ENCODE measurements at regions not wholly inside any gene's neighbourhood (a gene's known extent, or its start where the extent isn't known, plus 50 kb on each side); places are given as distances from the start of the nearest gene placed in this dataset.
A peak's percentile ranks its signal among the peaks of the same experiment; 100 is the strongest.
"Not testable (repeated sequence)": the region's sequence is repeated elsewhere in the genome, so short reads cannot be mapped to it uniquely, and the experiment has no call there.

GRCh38 chr2:142827170-142827569 is 50.3 kb upstream of the KYNU start:
- Histone ChIP-seq H3K36me3 (ENCODE audit: insufficient read depth, low read length) (no peaks in the 10 kb centered on the region), H3K27ac (ENCODE audit: low read depth, low read length) (no peak overlapping the region), H3K79me2 (ENCODE audit: control insufficient read depth, insufficient read depth, low read length, unreplicated experiment) (no peaks in the 10 kb centered on the region), H3K4me3 (ENCODE audit: low read depth, low read length) (no peak overlapping the region), H3K27me3 (ENCODE audit: insufficient read depth, low read length) (no peaks in the 10 kb centered on the region), H2AFZ (ENCODE audit: low read length, unreplicated experiment) (no peak overlapping the region), H3K4me1 (ENCODE audit: control insufficient read depth, insufficient read depth, low read length, unreplicated experiment) (peaks cover 17% of the 10 kb centered on the region)

GRCh38 chr2:142825861-142826260 is 51.6 kb upstream of the KYNU start:
- peaks cover 17% of the 10 kb centered on the region for H3K4me1 ChIP-seq (ENCODE audit: control insufficient read depth, insufficient read depth, low read length, unreplicated experiment)
- H3K79me2 ChIP-seq (ENCODE audit: control insufficient read depth, insufficient read depth, low read length, unreplicated experiment) = no peaks in the 10 kb centered on the region
- H3K36me3 ChIP-seq (ENCODE audit: insufficient read depth, low read length) = no peaks in the 10 kb centered on the region
- no peak overlapping the region for H3K4me3 ChIP-seq (ENCODE audit: low read depth, low read length)
- no peak overlapping the region for H3K27ac ChIP-seq (ENCODE audit: low read depth, low read length)
- H2AFZ ChIP-seq (ENCODE audit: low read length, unreplicated experiment) = peak overlapping the region; percentile 12
- no peaks in the 10 kb centered on the region for H3K27me3 ChIP-seq (ENCODE audit: insufficient read depth, low read length)

- H3K4me3 ChIP-seq (ENCODE audit: low read depth, low read length) = no peak overlapping the region
- H3K27me3 ChIP-seq (ENCODE audit: insufficient read depth, low read length) = no peaks in the 10 kb centered on the region
- peaks cover 17% of the 10 kb centered on the region for H3K4me1 ChIP-seq (ENCODE audit: control insufficient read depth, insufficient read depth, low read length, unreplicated experiment)
- no peaks in the 10 kb centered on the region for H3K36me3 ChIP-seq (ENCODE audit: insufficient read depth, low read length)
- no peaks in the 10 kb centered on the region for H3K79me2 ChIP-seq (ENCODE audit: control insufficient read depth, insufficient read depth, low read length, unreplicated experiment)
- no peak overlapping the region for H3K27ac ChIP-seq (ENCODE audit: low read depth, low read length)
- H2AFZ ChIP-seq (ENCODE audit: low read length, unreplicated experiment) = no peak overlapping the region
Measured at GRCh38 chr2:142824756-142825155, 52.7 kb upstream of the KYNU start.

GRCh38 chr2:142822190-142822589 is 55.3 kb upstream of the KYNU start:
- Histone ChIP-seq H3K36me3 (ENCODE audit: insufficient read depth, low read length) (no peaks in the 10 kb centered on the region), H3K4me3 (ENCODE audit: low read depth, low read length) (no peak overlapping the region), H2AFZ (ENCODE audit: low read length, unreplicated experiment) (no peak overlapping the region), H3K27me3 (ENCODE audit: insufficient read depth, low read length) (no peaks in the 10 kb centered on the region), H3K27ac (ENCODE audit: low read depth, low read length) (no peak overlapping the region), H3K4me1 (ENCODE audit: control insufficient read depth, insufficient read depth, low read length, unreplicated experiment) (peaks cover 17% of the 10 kb centered on the region), H3K79me2 (ENCODE audit: control insufficient read depth, insufficient read depth, low read length, unreplicated experiment) (no peaks in the 10 kb centered on the region)

- no peak overlapping the region for H3K27ac ChIP-seq (ENCODE audit: low read depth, low read length)
- H3K36me3 ChIP-seq (ENCODE audit: insufficient read depth, low read length) = no peaks in the 10 kb centered on the region
- no peaks in the 10 kb centered on the region for H3K27me3 ChIP-seq (ENCODE audit: insufficient read depth, low read length)
- no peak overlapping the region for H3K4me3 ChIP-seq (ENCODE audit: low read depth, low read length)
- peaks cover 5% of the 10 kb centered on the region for H3K4me1 ChIP-seq (ENCODE audit: control insufficient read depth, insufficient read depth, low read length, unreplicated experiment)
- no peak overlapping the region for H2AFZ ChIP-seq (ENCODE audit: low read length, unreplicated experiment)
- H3K79me2 ChIP-seq (ENCODE audit: control insufficient read depth, insufficient read depth, low read length, unreplicated experiment) = no peaks in the 10 kb centered on the region
Measured at GRCh38 chr2:142819411-142819810, 58.1 kb upstream of the KYNU start.

- Histone ChIP-seq H3K27me3 (ENCODE audit: insufficient read depth, low read length) (no peaks in the 10 kb centered on the region), H3K4me1 (ENCODE audit: control insufficient read depth, insufficient read depth, low read length, unreplicated experiment) (no peaks in the 10 kb centered on the region), H3K79me2 (ENCODE audit: control insufficient read depth, insufficient read depth, low read length, unreplicated experiment) (no peaks in the 10 kb centered on the region), H3K36me3 (ENCODE audit: insufficient read depth, low read length) (no peaks in the 10 kb centered on the region), H3K4me3 (ENCODE audit: low read depth, low read length) (no peak overlapping the region), H3K27ac (ENCODE audit: low read depth, low read length) (no peak overlapping the region), H2AFZ (ENCODE audit: low read length, unreplicated experiment) (no peak overlapping the region)
Measured at GRCh38 chr2:142815375-142815774, 62.1 kb upstream of the KYNU start.

GRCh38 chr2:142813830-142814829 is 63.3 kb upstream of the KYNU start:
- Histone ChIP-seq H3K4me3 (ENCODE audit: low read depth, low read length) (no peak overlapping the region), H3K79me2 (ENCODE audit: control insufficient read depth, insufficient read depth, low read length, unreplicated experiment) (no peaks in the 10 kb centered on the region), H3K27me3 (ENCODE audit: insufficient read depth, low read length) (no peaks in the 10 kb centered on the region), H2AFZ (ENCODE audit: low read length, unreplicated experiment) (no peak overlapping the region), H3K4me1 (ENCODE audit: control insufficient read depth, insufficient read depth, low read length, unreplicated experiment) (no peaks in the 10 kb centered on the region), H3K36me3 (ENCODE audit: insufficient read depth, low read length) (no peaks in the 10 kb centered on the region), H3K27ac (ENCODE audit: low read depth, low read length) (no peak overlapping the region)

- not testable (repeated sequence) for H3K36me3 ChIP-seq (ENCODE audit: insufficient read depth, low read length); H2AFZ ChIP-seq (ENCODE audit: low read length, unreplicated experiment); H3K27me3 ChIP-seq (ENCODE audit: insufficient read depth, low read length); H3K4me1 ChIP-seq (ENCODE audit: control insufficient read depth, insufficient read depth, low read length, unreplicated experiment); H3K79me2 ChIP-seq (ENCODE audit: control insufficient read depth, insufficient read depth, low read length, unreplicated experiment); H3K4me3 ChIP-seq (ENCODE audit: low read depth, low read length); H3K27ac ChIP-seq (ENCODE audit: low read depth, low read length)
Measured at GRCh38 chr2:142811644-142812043, 65.8 kb upstream of the KYNU start.

- H3K27me3 ChIP-seq (ENCODE audit: insufficient read depth, low read length) = no peaks in the 10 kb centered on the region
- H3K36me3 ChIP-seq (ENCODE audit: insufficient read depth, low read length) = no peaks in the 10 kb centered on the region
- H3K4me1 ChIP-seq (ENCODE audit: control insufficient read depth, insufficient read depth, low read length, unreplicated experiment) = peaks cover 12% of the 10 kb centered on the region
- peak overlapping the region; percentile 82 for H2AFZ ChIP-seq (ENCODE audit: low read length, unreplicated experiment)
- H3K4me3 ChIP-seq (ENCODE audit: low read depth, low read length) = peak overlapping the region; percentile 28; the same call in 1 of the 2 replicates
- no peak overlapping the region for H3K27ac ChIP-seq (ENCODE audit: low read depth, low read length)
- H3K79me2 ChIP-seq (ENCODE audit: control insufficient read depth, insufficient read depth, low read length, unreplicated experiment) = no peaks in the 10 kb centered on the region
Measured at GRCh38 chr2:142805244-142805643, 72.2 kb upstream of the KYNU start.

GRCh38 chr2:142803158-142803557 is 74.3 kb upstream of the KYNU start:
- no peak overlapping the region for H3K27ac ChIP-seq (ENCODE audit: low read depth, low read length)
- no peak overlapping the region for H3K4me3 ChIP-seq (ENCODE audit: low read depth, low read length)
- H3K36me3 ChIP-seq (ENCODE audit: insufficient read depth, low read length) = no peaks in the 10 kb centered on the region

GRCh38 chr2:142796588-142796987 is 80.9 kb upstream of the KYNU start:
- Histone ChIP-seq H3K27me3 (ENCODE audit: insufficient read depth, low read length) (no peaks in the 10 kb centered on the region), H2AFZ (ENCODE audit: low read length, unreplicated experiment) (peak overlapping the region; percentile 39), H3K4me3 (ENCODE audit: low read depth, low read length) (no peak overlapping the region), H3K79me2 (ENCODE audit: control insufficient read depth, insufficient read depth, low read length, unreplicated experiment) (no peaks in the 10 kb centered on the region), H3K4me1 (ENCODE audit: control insufficient read depth, insufficient read depth, low read length, unreplicated experiment) (no peaks in the 10 kb centered on the region), H3K36me3 (ENCODE audit: insufficient read depth, low read length) (no peaks in the 10 kb centered on the region), H3K27ac (ENCODE audit: low read depth, low read length) (no peak overlapping the region)

More at GRCh38 chr2:142803158-142803557, 74.3 kb upstream of the KYNU start:
- Histone ChIP-seq H2AFZ (ENCODE audit: low read length, unreplicated experiment) (no peak overlapping the region), H3K79me2 (ENCODE audit: control insufficient read depth, insufficient read depth, low read length, unreplicated experiment) (no peaks in the 10 kb centered on the region), H3K4me1 (ENCODE audit: control insufficient read depth, insufficient read depth, low read length, unreplicated experiment) (peaks cover 12% of the 10 kb centered on the region), H3K27me3 (ENCODE audit: insufficient read depth, low read length) (no peaks in the 10 kb centered on the region)

Measured in ACC112 (cell line).